Brain microvascular endothelial cell (primary cell): ENCODE measurements at regions not wholly inside any gene's neighbourhood (a gene's known extent, or its start where the extent isn't known, plus 50 kb on each side); places are given as distances from the start of the nearest gene placed in this dataset.

ENCODE experiments used
- DNase-seq: peaks from one replicate; pipeline ENCODE4 v3.0.0-alpha.2; 2020
- H3K27ac ChIP-seq: fragments of 250-450 bp; sonication (Bioruptor Pico); 2 replicates; pipeline ENCODE4 v1.5.1; 2020; ENCODE audit warnings: mild to moderate bottlenecking, moderate library complexity
- H3K27me3 ChIP-seq: fragments of 250-450 bp; sonication (Bioruptor Pico); replicated peaks from 2 replicates; pipeline ENCODE4 v1.5.1; 2020; ENCODE audit warnings: mild to moderate bottlenecking
- H3K36me3 ChIP-seq: fragments of 250-450 bp; sonication (Bioruptor Pico); replicated peaks from 2 replicates; pipeline ENCODE4 v1.5.1; 2020; ENCODE audit warnings: mild to moderate bottlenecking
- H3K4me3 ChIP-seq: 2 replicates; pipeline ENCODE4 v1.5.1; 2011; ENCODE audit warnings: low read depth, mild to moderate bottlenecking, control low read depth, low read length, moderate library complexity
- in situ Hi-C: cut with HindIII; loops from 2 replicates; pipeline ENCODE4 v1.10.0; 2017; ENCODE audit warnings: low sequenced_read_pairs, low pct_ligation_motif_present
- TF ChIP-seq, protein P1 (sequence below): IDR thresholded peaks from 2 replicates; pipeline ENCODE4 v1.5.1; 2011; ENCODE audit warnings: low read depth, mild to moderate bottlenecking, moderate library complexity, low read length, control low read depth, inconsistent platforms; ENCODE audit errors: missing control alignments

DNA sequence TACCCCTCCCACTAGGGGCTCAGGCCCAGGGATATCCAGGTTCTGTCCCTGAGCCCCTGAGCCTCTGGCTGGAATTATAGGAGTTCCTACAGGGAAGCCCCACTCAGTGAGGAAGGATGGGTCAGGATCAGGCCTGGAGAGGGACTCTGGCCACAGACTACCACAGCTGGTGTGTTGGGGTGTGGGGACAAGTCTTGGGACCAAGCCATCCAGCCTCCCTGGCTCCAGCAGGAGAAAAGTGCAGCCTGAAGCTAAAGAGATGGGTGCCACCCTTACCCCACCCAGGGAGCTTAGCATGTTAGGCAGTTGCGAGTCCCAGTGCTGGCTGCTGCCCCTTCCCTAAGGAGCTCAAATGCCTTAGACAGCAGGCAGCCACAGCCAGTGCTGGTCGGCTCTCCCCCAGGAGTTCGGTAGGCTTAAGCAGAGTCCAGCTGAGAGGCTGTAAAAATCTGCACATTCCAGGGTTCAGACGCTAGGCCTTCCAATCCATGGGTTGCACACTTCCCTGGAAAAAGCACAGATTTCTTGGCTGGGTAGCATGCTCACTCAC is 96.2 kb upstream of the CYYR1 start:
- in situ Hi-C loops, result no loop called here
- Histone ChIP-seq H3K27me3 (no peaks in the 10 kb centered on the region), H3K27ac (no peak overlapping the region), H3K36me3 (no peaks in the 10 kb centered on the region), H3K4me3 (no peak overlapping the region)
- TF ChIP-seq, protein P1, sequence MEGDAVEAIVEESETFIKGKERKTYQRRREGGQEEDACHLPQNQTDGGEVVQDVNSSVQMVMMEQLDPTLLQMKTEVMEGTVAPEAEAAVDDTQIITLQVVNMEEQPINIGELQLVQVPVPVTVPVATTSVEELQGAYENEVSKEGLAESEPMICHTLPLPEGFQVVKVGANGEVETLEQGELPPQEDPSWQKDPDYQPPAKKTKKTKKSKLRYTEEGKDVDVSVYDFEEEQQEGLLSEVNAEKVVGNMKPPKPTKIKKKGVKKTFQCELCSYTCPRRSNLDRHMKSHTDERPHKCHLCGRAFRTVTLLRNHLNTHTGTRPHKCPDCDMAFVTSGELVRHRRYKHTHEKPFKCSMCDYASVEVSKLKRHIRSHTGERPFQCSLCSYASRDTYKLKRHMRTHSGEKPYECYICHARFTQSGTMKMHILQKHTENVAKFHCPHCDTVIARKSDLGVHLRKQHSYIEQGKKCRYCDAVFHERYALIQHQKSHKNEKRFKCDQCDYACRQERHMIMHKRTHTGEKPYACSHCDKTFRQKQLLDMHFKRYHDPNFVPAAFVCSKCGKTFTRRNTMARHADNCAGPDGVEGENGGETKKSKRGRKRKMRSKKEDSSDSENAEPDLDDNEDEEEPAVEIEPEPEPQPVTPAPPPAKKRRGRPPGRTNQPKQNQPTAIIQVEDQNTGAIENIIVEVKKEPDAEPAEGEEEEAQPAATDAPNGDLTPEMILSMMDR, result no peak
- no peak for DNase-seq

DNA sequence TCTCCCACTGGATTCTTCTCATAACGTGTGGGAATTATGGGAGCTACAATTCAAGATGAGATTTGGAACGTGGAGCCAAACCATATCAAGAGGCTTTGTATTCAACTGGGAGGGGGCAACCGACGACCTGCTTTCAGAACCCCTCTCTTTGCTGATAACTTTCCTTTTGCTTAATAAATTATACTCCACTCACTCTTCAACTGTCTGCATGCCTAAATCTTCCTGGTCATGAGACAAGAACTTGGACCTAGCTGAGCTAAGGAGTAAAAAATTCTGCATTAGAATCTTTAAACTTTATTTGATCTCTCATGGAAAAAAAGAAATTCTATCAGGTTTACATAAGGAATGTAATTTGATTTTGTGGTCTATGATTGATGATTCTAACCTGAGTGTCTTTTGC is 86.7 kb upstream of the CYYR1 start:
- in situ Hi-C loops, result no loop called here
- Histone ChIP-seq H3K4me3 (no peak overlapping the region), H3K27me3 (no peaks in the 10 kb centered on the region), H3K36me3 (no peaks in the 10 kb centered on the region), H3K27ac (no peak overlapping the region)
- no peak for DNase-seq
- TF ChIP-seq, protein P1, result no peak

DNA sequence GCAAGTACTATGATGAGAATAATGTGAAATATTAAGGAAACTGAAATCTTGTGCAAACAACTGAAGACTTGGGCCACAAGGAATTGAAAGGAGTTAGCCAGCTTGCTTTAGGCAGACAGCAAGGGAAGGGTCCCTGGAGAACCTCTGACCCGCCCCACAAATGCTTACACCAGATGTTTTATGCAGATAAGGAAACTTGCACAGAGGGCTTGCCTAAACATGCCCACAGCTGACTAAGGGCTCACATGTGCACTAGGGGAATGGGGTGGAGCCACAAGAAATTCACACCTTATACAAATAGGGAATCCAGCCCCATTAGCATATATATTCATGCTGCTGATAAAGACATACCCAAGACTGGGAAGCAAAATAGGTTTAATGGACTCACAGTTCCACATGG is 86.1 kb upstream of the CYYR1 start:
- DNase-seq, result peak; percentile 0
- no peak overlapping the region for H3K27ac ChIP-seq
- in situ Hi-C loops, result no loop called here

DNA sequence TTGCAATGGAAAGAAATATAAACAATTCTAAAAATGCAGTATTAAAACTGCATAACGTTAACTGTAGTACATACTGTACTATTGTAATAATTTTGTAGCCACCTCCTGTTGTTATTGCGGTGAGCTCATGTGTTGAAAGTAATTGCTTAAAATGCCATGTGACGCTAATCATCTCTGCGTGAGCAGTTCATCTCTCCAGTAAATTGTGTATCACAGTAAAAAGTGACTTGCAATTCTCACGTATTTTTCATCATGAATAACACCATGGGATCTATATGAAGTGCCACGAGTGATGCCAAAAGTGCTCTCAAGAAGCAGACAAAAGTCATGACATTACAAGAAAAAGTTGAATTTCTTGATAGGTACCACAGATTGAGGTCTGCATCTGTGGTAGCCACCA is 82.4 kb upstream of the CYYR1 start:
- Histone ChIP-seq H3K4me3 (no peak overlapping the region), H3K36me3 (no peaks in the 10 kb centered on the region), H3K27ac (no peak overlapping the region), H3K27me3 (no peaks in the 10 kb centered on the region)
- TF ChIP-seq, protein P1, result no peak
- in situ Hi-C loops, result no loop called here
- DNase-seq, result no peak

More for the DNA sequence above, 86.1 kb upstream of the CYYR1 start:
- H3K36me3 ChIP-seq, result no peaks in the 10 kb centered on the region
- TF ChIP-seq, protein P1, result no peak
- H3K27me3 ChIP-seq, result no peaks in the 10 kb centered on the region
- no peak overlapping the region for H3K4me3 ChIP-seq

DNA sequence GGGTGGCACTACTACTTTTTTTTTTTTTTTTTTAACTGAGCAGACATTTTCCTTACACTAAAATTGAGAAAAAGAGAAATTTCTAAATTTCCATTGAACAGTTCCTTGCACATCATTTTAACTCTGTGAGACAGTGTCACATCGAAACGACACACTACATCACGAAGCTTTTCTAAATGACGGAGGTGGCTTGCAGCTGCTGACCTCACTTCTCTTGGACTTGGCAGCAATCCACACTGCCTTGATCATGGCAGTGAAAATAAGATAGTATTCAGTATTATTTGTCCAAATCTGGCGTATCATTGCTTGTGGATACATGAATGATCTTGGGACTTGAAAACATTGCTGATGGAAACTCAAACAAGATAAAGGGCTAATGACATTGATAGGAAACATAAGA is 80.3 kb upstream of the CYYR1 start:
- in situ Hi-C loops, result no loop called here
- TF ChIP-seq, protein P1, result no peak
- Histone ChIP-seq H3K27ac (no peak overlapping the region), H3K36me3 (no peaks in the 10 kb centered on the region), H3K4me3 (no peak overlapping the region), H3K27me3 (no peaks in the 10 kb centered on the region)
- no peak for DNase-seq

DNA sequence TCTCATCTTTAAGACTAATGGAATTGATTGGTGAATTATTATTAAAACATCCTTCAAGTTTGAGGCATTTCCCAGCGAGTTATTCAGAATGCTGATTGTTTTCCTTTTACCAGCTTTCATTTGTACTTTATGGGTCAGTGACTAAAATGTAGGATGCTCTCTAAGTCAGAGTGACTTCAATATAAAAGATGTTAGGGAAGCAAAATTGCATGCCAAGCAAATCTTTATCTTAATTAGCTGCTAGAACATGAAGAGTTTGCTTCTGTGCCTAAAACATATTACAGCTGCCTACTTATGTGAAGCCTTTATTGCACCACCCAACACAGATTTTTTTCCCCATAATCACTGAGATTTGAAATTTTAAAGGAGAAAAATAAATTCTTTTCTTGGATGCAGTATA is 79.8 kb upstream of the CYYR1 start:
- H3K27ac ChIP-seq, result no peak overlapping the region
- in situ Hi-C loops, result no loop called here
- TF ChIP-seq, protein P1, result no peak
- no peak for DNase-seq
- no peaks in the 10 kb centered on the region for H3K36me3 ChIP-seq
- H3K4me3 ChIP-seq, result no peak overlapping the region
- no peaks in the 10 kb centered on the region for H3K27me3 ChIP-seq
